MM.1S (cell line): ENCODE measurements at regions not wholly inside any gene's neighbourhood (a gene's known extent, or its start where the extent isn't known, plus 50 kb on each side); places are given as distances from the start of the nearest gene placed in this dataset.

Experiments used
- DNase-seq: peaks from one replicate; pipeline ENCODE4 v3.0.0-alpha.2; 2015
- H2AFZ ChIP-seq: fragments of 300-600 bp; sonication (generic); 2 replicates; pipeline ENCODE4 v1.6.0; 2016; ENCODE audit warnings: antibody characterized with exemption, low read length
- H3F3A ChIP-seq: fragments of 300-600 bp; sonication (generic); 2 replicates; pipeline ENCODE4 v1.6.1; 2016; ENCODE audit warnings: mild to moderate bottlenecking, antibody characterized with exemption, low read length, moderate library complexity, mixed read lengths; ENCODE audit not compliant: insufficient read depth
- H3K27ac ChIP-seq: fragments of 300-600 bp; sonication (generic); 2 replicates; pipeline ENCODE4 v1.5.1; 2016; ENCODE audit warnings: mild to moderate bottlenecking, low read length
- H3K27me3 ChIP-seq: fragments of 300-600 bp; sonication (generic); replicated peaks from 2 replicates; pipeline ENCODE4 v1.6.0; 2016; ENCODE audit warnings: low read length; ENCODE audit not compliant: insufficient read depth
- H3K36me3 ChIP-seq: fragments of 300-600 bp; sonication (generic); replicated peaks from 2 replicates; pipeline ENCODE4 v1.6.1; 2016; ENCODE audit warnings: mild to moderate bottlenecking, low read length, mixed read lengths; ENCODE audit not compliant: insufficient read depth
- H3K4me1 ChIP-seq: fragments of 300-600 bp; sonication (generic); 2 replicates; pipeline ENCODE4 v1.6.1; 2016; ENCODE audit warnings: low read length, mixed read lengths
- H3K4me2 ChIP-seq: fragments of 300-600 bp; sonication (generic); 2 replicates; pipeline ENCODE4 v1.6.0; 2016; ENCODE audit warnings: low read depth, low read length
- H3K4me3 ChIP-seq: fragments of 300-600 bp; sonication (generic); 2 replicates; pipeline ENCODE4 v1.5.1; 2016; ENCODE audit warnings: low read length, mixed read lengths
- H3K79me2 ChIP-seq: fragments of 300-600 bp; sonication (generic); 2 replicates; pipeline ENCODE4 v1.6.1; 2016; ENCODE audit warnings: mixed run types, low read length, mixed read lengths
- H3K9ac ChIP-seq: fragments of 300-600 bp; sonication (generic); 2 replicates; pipeline ENCODE4 v1.6.1; 2016; ENCODE audit warnings: low read length, mixed read lengths
- H3K9me2 ChIP-seq: fragments of 300-600 bp; sonication (generic); replicated peaks from 2 replicates; pipeline ENCODE4 v1.6.1; 2016; ENCODE audit warnings: mild to moderate bottlenecking, low read length, mixed read lengths; ENCODE audit not compliant: insufficient read depth
- H3K9me3 ChIP-seq: fragments of 300-600 bp; sonication (generic); replicated peaks from 2 replicates; pipeline ENCODE4 v1.6.1; 2016; ENCODE audit warnings: mild to moderate bottlenecking, low read length, mixed read lengths; ENCODE audit not compliant: insufficient read depth
- H4K20me1 ChIP-seq: fragments of 300-600 bp; sonication (generic); 2 replicates; pipeline ENCODE4 v1.6.1; 2016; ENCODE audit warnings: mild to moderate bottlenecking, low read length, moderate library complexity, mixed read lengths; ENCODE audit not compliant: insufficient read depth
- EZH2 ChIP-seq: fragments of 300-600 bp; sonication (generic); optimal IDR thresholded peaks from 2 replicates; pipeline ENCODE3; 2017; ENCODE audit warnings: low read depth, mild to moderate bottlenecking, antibody characterized with exemption, low read length, mixed read lengths
- EZH2phosphoT487 ChIP-seq: fragments of 300-600 bp; sonication (generic); IDR thresholded peaks from 2 replicates; pipeline ENCODE4 v1.6.1; 2018; ENCODE audit warnings: antibody characterized with exemption, low read length
- TF ChIP-seq, protein P1 (sequence below): fragments of 300-600 bp; sonication (generic); IDR thresholded peaks from 2 replicates; pipeline ENCODE4 v1.5.1; 2016; ENCODE audit warnings: antibody characterized with exemption, low read length, mixed read lengths

DNA sequence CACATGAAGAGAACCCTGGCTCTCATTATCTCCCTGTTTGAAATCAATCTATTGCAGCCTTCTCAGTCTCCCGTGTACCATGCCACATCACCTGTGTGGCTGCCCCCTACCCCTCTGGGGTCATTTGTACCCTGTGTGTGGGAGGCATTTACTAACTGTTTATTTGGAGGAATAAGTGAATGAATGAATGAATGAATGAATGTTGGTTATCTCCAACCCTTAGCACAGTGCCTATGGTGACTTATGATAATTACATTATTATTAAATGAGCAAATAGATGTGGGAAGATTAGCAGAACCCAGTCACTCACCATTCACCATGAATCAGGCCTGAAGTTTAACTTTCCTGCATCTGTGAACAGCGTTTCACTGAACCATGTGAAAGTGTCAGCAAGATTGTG is 560.8 kb downstream of the MATN1 start:
- no peak overlapping the region for H2AFZ ChIP-seq
- no peak for DNase-seq
- H3K9ac ChIP-seq, result no peak overlapping the region
- H3F3A ChIP-seq, result no peaks in the 10 kb centered on the region
- no peak overlapping the region for H3K4me2 ChIP-seq
- H3K36me3 ChIP-seq, result no peaks in the 10 kb centered on the region
- no peak overlapping the region for H3K4me3 ChIP-seq
- no peaks in the 10 kb centered on the region for H3K9me3 ChIP-seq
- peaks cover 100% of the 10 kb centered on the region for H3K27me3 ChIP-seq
- no peaks in the 10 kb centered on the region for H3K9me2 ChIP-seq
- H4K20me1 ChIP-seq, result no peaks in the 10 kb centered on the region
- no peaks in the 10 kb centered on the region for H3K4me1 ChIP-seq
- H3K27ac ChIP-seq, result no peak overlapping the region
- TF ChIP-seq EZH2, result no peak
- TF ChIP-seq, protein P1, sequence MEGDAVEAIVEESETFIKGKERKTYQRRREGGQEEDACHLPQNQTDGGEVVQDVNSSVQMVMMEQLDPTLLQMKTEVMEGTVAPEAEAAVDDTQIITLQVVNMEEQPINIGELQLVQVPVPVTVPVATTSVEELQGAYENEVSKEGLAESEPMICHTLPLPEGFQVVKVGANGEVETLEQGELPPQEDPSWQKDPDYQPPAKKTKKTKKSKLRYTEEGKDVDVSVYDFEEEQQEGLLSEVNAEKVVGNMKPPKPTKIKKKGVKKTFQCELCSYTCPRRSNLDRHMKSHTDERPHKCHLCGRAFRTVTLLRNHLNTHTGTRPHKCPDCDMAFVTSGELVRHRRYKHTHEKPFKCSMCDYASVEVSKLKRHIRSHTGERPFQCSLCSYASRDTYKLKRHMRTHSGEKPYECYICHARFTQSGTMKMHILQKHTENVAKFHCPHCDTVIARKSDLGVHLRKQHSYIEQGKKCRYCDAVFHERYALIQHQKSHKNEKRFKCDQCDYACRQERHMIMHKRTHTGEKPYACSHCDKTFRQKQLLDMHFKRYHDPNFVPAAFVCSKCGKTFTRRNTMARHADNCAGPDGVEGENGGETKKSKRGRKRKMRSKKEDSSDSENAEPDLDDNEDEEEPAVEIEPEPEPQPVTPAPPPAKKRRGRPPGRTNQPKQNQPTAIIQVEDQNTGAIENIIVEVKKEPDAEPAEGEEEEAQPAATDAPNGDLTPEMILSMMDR, result no peak
- no peak for TF ChIP-seq EZH2phosphoT487
- H3K79me2 ChIP-seq, result no peaks in the 10 kb centered on the region

DNA sequence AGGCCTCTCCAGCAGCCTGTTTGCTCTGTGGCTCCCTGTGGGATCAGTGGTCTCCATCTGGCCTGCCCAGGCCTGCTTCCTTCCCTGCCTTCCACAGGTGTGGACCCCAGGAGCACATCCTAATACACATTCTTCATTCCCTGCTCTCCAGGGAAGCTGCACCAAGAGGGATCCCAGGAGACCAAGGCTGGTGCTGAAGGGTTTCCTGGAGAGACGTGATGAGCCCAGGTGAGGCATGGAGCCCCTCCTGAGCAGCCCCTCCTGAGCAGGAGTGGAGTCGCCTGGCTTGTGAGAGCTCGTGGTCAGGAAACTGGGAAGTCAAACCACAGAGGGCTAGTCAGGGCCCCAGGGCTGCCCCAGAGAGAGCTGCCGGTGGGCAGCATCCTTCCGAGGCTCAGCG is 561.4 kb downstream of the MATN1 start:
- H3K27ac ChIP-seq, result no peak overlapping the region
- H3K9ac ChIP-seq, result no peak overlapping the region
- H3K79me2 ChIP-seq, result no peaks in the 10 kb centered on the region
- H3F3A ChIP-seq, result no peaks in the 10 kb centered on the region
- H3K36me3 ChIP-seq, result no peaks in the 10 kb centered on the region
- DNase-seq, result no peak
- H3K9me3 ChIP-seq, result no peaks in the 10 kb centered on the region
- no peak overlapping the region for H3K4me3 ChIP-seq
- no peak overlapping the region for H3K4me2 ChIP-seq
- no peaks in the 10 kb centered on the region for H3K4me1 ChIP-seq
- no peaks in the 10 kb centered on the region for H3K9me2 ChIP-seq
- no peak overlapping the region for H2AFZ ChIP-seq
- H3K27me3 ChIP-seq, result peaks cover 100% of the 10 kb centered on the region
- TF ChIP-seq EZH2, result no peak
- TF ChIP-seq, protein P1, result no peak
- TF ChIP-seq EZH2phosphoT487, result no peak
- no peaks in the 10 kb centered on the region for H4K20me1 ChIP-seq

DNA sequence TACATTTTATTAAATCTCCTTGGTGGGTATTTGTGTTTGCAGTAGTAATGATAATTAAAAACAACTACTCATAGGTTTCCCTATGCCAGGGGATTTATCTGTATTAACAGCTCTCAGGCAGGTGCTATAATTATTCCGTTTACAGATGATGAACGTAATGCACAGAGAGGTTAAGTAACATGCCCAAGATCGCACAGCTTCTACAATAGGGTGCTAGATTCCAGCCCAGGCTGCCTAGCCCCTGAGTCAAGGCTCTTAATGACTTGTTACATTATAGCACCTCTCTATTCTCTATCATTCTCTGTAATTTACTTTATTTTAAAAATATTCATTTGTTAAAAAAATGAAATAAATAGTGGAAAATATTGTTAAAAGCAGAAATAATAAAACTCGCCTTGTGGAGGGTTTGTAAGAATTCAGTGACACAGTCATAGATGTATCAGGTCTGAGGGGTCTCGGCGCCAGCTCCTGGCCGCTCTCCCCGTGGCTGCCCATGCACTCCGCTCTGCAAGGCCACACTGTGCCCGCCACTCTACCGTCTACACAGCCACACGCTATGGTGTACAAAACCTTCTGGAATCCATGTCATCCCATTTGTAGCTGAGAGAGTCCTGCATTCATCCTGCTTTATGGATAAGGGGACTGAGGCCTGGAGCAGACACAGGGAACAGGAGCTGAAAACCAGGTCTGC is 562.2 kb downstream of the MATN1 start:
- Histone ChIP-seq H3K4me3 (no peak overlapping the region), H2AFZ (no peak overlapping the region), H3K9ac (no peak overlapping the region)

More for the DNA sequence above, 562.2 kb downstream of the MATN1 start:
- Histone ChIP-seq H3F3A (no peaks in the 10 kb centered on the region), H3K27me3 (peaks cover 94% of the 10 kb centered on the region), H3K4me1 (no peaks in the 10 kb centered on the region), H3K9me2 (no peaks in the 10 kb centered on the region), H3K79me2 (no peaks in the 10 kb centered on the region), H3K4me2 (no peak overlapping the region), H3K27ac (no peak overlapping the region), H4K20me1 (no peaks in the 10 kb centered on the region), H3K9me3 (no peaks in the 10 kb centered on the region), H3K36me3 (no peaks in the 10 kb centered on the region)
- no peak for DNase-seq
- TF ChIP-seq, protein P1, result no peak
- no peak for TF ChIP-seq EZH2phosphoT487
- no peak for TF ChIP-seq EZH2
